A673 (cell line): ENCODE measurements at regions not wholly inside any gene's neighbourhood (a gene's known extent, or its start where the extent isn't known, plus 50 kb on each side); places are given as distances from the start of the nearest gene placed in this dataset.

Experiments
- BruUV-seq: library from RNA; stranded (reverse); fragments of 400-500 nt; replicated peaks from 2 replicates; lab custom pipeline; 2021; lab: Mats Ljungman, UMichigan
- CTCF ChIA-PET: fragments of 300-600 bp; sonication (Branson Sonifier 250); formaldehyde crosslinking; loops from one replicate; lab custom pipeline; 2022; ENCODE audit warnings: antibody characterized with exemption; lab: Charles Lee
- POLR2A ChIA-PET: fragments of 300-600 bp; sonication (Branson Sonifier 250); formaldehyde crosslinking; loops from one replicate; lab custom pipeline; 2022; ENCODE audit warnings: antibody characterized with exemption; ENCODE audit not compliant: low non-redundant PET; lab: Charles Lee
- DNase-seq: peaks from one replicate; pipeline ENCODE4 v3.0.0-alpha.2; 2015; ENCODE audit warnings: low spot score
- H3K27ac ChIP-seq: fragments of 200-600 bp; sonication (generic); 2 replicates; pipeline ENCODE4 v1.5.1; 2016; ENCODE audit warnings: mixed run types, low read depth, mild to moderate bottlenecking, mixed read lengths, antibody characterized with exemption, low read length; ENCODE audit not compliant: poor library complexity, severe bottlenecking
- H3K27me3 ChIP-seq: fragments of 200-600 bp; sonication (generic); replicated peaks from 2 replicates; pipeline ENCODE4 v1.6.1; 2017; ENCODE audit warnings: mixed run types, low read depth, mild to moderate bottlenecking, mixed read lengths, antibody characterized with exemption, low read length; ENCODE audit not compliant: insufficient read depth, poor library complexity
- H3K36me3 ChIP-seq: fragments of 200-600 bp; sonication (generic); 2 replicates; pipeline ENCODE4 v1.6.1; 2016; ENCODE audit warnings: mixed run types, mild to moderate bottlenecking, mixed read lengths, antibody characterized with exemption, low read length; ENCODE audit not compliant: insufficient read depth, poor library complexity, severe bottlenecking
- H3K4me1 ChIP-seq: fragments of 200-600 bp; sonication (generic); 2 replicates; pipeline ENCODE4 v1.6.1; 2017; ENCODE audit warnings: mixed run types, mild to moderate bottlenecking, mixed read lengths, antibody characterized with exemption, low read length; ENCODE audit not compliant: insufficient read depth, poor library complexity, severe bottlenecking
- H3K4me3 ChIP-seq: fragments of 200-600 bp; sonication (generic); 2 replicates; pipeline ENCODE4 v1.5.1; 2016; ENCODE audit warnings: low read depth, mixed run types, mild to moderate bottlenecking, mixed read lengths, low read length; ENCODE audit not compliant: poor library complexity, severe bottlenecking
- H3K9me3 ChIP-seq: fragments of 200-600 bp; sonication (generic); 2 replicates; pipeline ENCODE4 v1.6.1; 2016; ENCODE audit warnings: mixed run types, low read depth, mild to moderate bottlenecking, mixed read lengths, antibody characterized with exemption, low read length; ENCODE audit not compliant: poor library complexity, severe bottlenecking
- EZH2 ChIP-seq: fragments of 200-600 bp; sonication (generic); IDR thresholded peaks from 2 replicates; pipeline ENCODE4 v1.6.1; 2017; ENCODE audit warnings: borderline replicate concordance, low read depth, mild to moderate bottlenecking, mixed read lengths, antibody characterized with exemption, low read length; ENCODE audit not compliant: poor library complexity, severe bottlenecking
- intact Hi-C: fragments of 100-400 bp; cut with micrococcal nuclease; formaldehyde crosslinking; loops from one replicate; pipeline ENCODE4 v1.10.0; 2022; ENCODE audit not compliant: unreplicated experiment
- TF ChIP-seq, protein P1 (sequence below): fragments of 300-800, 200-600 bp; sonication (generic); conservative IDR thresholded peaks from 2 replicates; pipeline ENCODE4 v1.5.1; 2017; ENCODE audit warnings: low read depth, mild to moderate bottlenecking, antibody characterized with exemption, low read length, moderate library complexity, mixed read lengths

DNA sequence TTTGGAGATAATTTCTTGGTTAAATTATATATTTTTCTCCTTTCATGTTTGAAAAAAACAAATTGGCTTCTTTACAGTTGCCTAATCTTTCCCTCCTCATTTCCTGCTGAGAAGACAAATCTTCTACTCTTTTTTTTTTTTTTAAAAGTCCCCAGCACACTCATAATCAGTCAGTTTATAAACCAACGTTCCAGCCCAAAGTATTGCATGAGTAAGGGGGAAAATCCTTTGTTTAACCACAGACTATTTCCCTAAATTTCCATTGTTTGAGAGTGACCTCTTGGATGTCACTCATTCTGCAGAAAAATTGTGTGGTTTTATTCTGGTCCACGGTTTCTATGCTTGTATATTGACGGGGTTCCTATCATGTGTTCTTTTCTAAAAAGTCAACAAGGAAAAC lies 55.1 kb upstream of the TLR4 start:
- POLR2A ChIA-PET: no interaction called here
- no peak overlapping the region for H3K4me3 ChIP-seq
- H3K27ac ChIP-seq: no peak overlapping the region
- H3K36me3 ChIP-seq: no peaks in the 10 kb centered on the region
- peaks cover 17% of the 10 kb centered on the region for H3K27me3 ChIP-seq
- BruUV-seq: no TSS peak
- no peak for DNase-seq
- CTCF ChIA-PET: no interaction called here
- H3K9me3 ChIP-seq: no peaks in the 10 kb centered on the region
- no peaks in the 10 kb centered on the region for H3K4me1 ChIP-seq
- intact Hi-C loops: loop anchor here (10.0 kb wide), 1 partner anchor 526 kb away; no protein-coding TSS in a partner anchor
- TF ChIP-seq, protein P1, sequence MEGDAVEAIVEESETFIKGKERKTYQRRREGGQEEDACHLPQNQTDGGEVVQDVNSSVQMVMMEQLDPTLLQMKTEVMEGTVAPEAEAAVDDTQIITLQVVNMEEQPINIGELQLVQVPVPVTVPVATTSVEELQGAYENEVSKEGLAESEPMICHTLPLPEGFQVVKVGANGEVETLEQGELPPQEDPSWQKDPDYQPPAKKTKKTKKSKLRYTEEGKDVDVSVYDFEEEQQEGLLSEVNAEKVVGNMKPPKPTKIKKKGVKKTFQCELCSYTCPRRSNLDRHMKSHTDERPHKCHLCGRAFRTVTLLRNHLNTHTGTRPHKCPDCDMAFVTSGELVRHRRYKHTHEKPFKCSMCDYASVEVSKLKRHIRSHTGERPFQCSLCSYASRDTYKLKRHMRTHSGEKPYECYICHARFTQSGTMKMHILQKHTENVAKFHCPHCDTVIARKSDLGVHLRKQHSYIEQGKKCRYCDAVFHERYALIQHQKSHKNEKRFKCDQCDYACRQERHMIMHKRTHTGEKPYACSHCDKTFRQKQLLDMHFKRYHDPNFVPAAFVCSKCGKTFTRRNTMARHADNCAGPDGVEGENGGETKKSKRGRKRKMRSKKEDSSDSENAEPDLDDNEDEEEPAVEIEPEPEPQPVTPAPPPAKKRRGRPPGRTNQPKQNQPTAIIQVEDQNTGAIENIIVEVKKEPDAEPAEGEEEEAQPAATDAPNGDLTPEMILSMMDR: no peak
- no peak for TF ChIP-seq EZH2

DNA sequence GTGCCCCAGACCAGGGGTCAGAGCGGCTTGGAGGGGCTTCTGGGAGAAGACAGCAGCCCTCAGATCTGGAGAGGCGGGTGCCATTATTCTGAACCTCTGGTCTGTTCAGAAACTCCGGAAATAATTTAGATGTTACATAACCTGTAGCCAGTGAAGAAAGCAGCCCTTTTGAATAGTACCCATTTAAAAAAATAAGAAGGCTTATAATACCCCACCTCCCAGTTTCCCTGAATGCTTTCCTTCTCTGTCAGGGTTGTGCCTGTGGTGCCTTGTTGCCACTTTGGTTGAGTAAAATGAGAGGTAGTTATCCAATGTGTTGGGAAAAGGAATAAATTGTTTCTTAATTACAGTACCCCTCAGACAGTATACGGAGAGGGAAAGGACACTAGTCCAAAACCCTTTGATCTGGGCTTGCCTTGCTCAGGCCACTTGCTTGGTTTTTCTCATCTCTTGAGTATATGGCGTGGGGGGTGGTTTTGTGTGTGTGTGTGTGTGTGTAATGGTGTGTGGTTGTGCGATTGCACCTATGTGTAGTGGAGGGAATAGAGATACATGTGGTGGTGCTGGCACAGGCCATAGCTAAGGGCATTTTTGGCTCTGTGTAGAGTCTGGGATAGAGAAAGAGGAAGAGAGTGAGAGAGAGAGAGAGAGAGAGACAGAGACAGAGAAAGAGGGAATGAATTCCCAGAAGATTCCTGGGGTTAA lies 59.1 kb upstream of the TLR4 start:
- CTCF ChIA-PET: no interaction called here

DNA sequence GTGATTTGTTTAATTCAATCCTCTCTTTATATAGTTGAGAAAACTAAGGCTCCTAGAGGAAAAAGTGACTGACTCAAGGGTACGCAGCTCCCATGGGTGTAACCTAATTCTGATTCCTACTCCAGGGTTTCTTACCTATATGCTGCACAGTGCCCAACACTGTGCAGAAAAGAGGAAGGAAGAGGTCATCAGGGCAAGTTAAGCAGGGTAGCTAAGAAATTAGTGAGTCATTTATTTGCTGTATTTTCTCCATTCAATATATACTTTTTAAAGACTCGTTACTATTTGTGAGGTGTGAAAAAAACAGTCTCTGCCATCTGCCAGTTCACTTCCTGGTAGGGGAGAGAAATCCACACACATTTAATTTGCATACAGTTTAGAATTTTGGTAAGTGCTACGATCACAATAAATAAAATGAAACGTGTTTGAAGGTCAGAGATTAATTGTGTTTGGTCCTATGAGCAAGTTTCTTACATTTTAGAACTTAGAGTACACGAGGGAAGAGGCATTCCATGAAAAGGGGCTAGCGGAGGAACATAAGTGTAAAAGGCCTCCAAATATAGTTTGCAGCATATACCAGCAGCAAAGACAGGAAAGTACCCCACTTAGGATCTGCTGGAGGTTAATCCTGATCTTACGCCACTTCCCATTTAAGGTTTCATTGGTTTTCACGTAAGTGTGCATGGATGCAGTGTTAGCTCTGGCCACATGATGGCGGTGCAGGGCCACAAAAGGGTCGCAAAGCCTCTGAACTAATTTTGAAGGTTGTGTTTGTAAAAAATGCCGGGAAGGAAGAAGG lies 59.9 kb upstream of the TLR4 start:
- Histone ChIP-seq H3K9me3 (no peaks in the 10 kb centered on the region), H3K27ac (no peak overlapping the region), H3K27me3 (peaks cover 55% of the 10 kb centered on the region), H3K4me1 (no peaks in the 10 kb centered on the region), H3K4me3 (no peak overlapping the region), H3K36me3 (no peaks in the 10 kb centered on the region)
- ChIA-PET POLR2A (no interaction called here), CTCF (no interaction called here)
- no TSS peak for BruUV-seq
- peak; percentile 80 for DNase-seq
- intact Hi-C loops: loop anchor here (2.0 to 10.0 kb wide), 2 partner anchors 530 to 1720 kb away; no protein-coding TSS in a partner anchor
- TF ChIP-seq, protein P1: peak; percentile 97
- TF ChIP-seq EZH2: no peak

More for the DNA sequence above, 59.1 kb upstream of the TLR4 start:
- Histone ChIP-seq H3K27me3 (peaks cover 57% of the 10 kb centered on the region), H3K9me3 (no peaks in the 10 kb centered on the region), H3K36me3 (no peaks in the 10 kb centered on the region), H3K4me3 (no peak overlapping the region), H3K27ac (no peak overlapping the region), H3K4me1 (no peaks in the 10 kb centered on the region)
- DNase-seq: no peak
- no TSS peak for BruUV-seq
- TF ChIP-seq EZH2: no peak
- TF ChIP-seq, protein P1: no peak
- intact Hi-C loops: loop anchor here (2.0 to 10.0 kb wide), 2 partner anchors 530 to 1720 kb away; no protein-coding TSS in a partner anchor
- POLR2A ChIA-PET: no interaction called here
